Vagina (tissue), 2 donors: ENCODE measurements at regions not wholly inside any gene's neighbourhood (a gene's known extent, or its start where the extent isn't known, plus 50 kb on each side); places are given as distances from the start of the nearest gene placed in this dataset.

Experiments used
- DNase-seq, 2 donors: peaks; one replicate each; pipeline ENCODE4 v3.0.0-alpha.2; 2017; ENCODE audit errors: extremely low spot score in 2 of 2
- H3K27ac ChIP-seq: fragments of 200-600 bp; sonication (generic); one replicate; pipeline ENCODE4 v1.5.1; 2019
- H3K27me3 ChIP-seq: fragments of 200-600 bp; sonication (generic); one replicate; pipeline ENCODE4 v1.5.1; 2019
- H3K36me3 ChIP-seq, 2 donors: fragments of 200-600 bp; sonication (generic); one replicate each; pipeline ENCODE4 v1.5.1; 2017 to 2019
- H3K4me1 ChIP-seq: fragments of 200-600 bp; sonication (generic); one replicate; pipeline ENCODE4 v1.5.1; 2019
- H3K4me3 ChIP-seq, 2 donors: fragments of 200-600 bp; sonication (generic); 1 replicate in 1 of 2; 2 replicates in 1 of 2; pipeline ENCODE4 v1.5.1; 2016 to 2019
- H3K9me3 ChIP-seq: fragments of 200-600 bp; sonication (generic); one replicate; pipeline ENCODE4 v1.5.1; 2019
- POLR2A ChIP-seq, 2 donors: fragments of 450-650 bp; IDR thresholded peaks; one replicate each; pipeline ENCODE4 v1.6.1; 2017; ENCODE audit warnings: antibody characterized with exemption in 2 of 2, mild to moderate bottlenecking in 2 of 2, moderate library complexity in 2 of 2
- POLR2AphosphoS5 ChIP-seq, 2 donors: sonication (generic); formaldehyde crosslinking; IDR thresholded peaks; one replicate each; pipeline ENCODE4 v1.9.0; 2017; ENCODE audit warnings: antibody characterized with exemption in 2 of 2, mild to moderate bottlenecking in 2 of 2, low read depth in 1 of 2; ENCODE audit not compliant: insufficient read depth in 1 of 2
- intact Hi-C: fragments of 100-400 bp; cut with DNase I; formaldehyde crosslinking; loops from one replicate; pipeline ENCODE4 v1.15.1; 2023
- TF ChIP-seq, protein P1 (sequence below), 3 experiments: fragments of 450-650 bp in 2 of 3; fragments of 200-600 bp in 1 of 3; sonication (generic) in 1 of 3; IDR thresholded peaks; one replicate each; pipeline ENCODE4 v1.5.1; 2017 to 2019; ENCODE audit warnings: antibody characterized with exemption in 3 of 3, mild to moderate bottlenecking in 2 of 3, moderate library complexity in 2 of 3

DNA sequence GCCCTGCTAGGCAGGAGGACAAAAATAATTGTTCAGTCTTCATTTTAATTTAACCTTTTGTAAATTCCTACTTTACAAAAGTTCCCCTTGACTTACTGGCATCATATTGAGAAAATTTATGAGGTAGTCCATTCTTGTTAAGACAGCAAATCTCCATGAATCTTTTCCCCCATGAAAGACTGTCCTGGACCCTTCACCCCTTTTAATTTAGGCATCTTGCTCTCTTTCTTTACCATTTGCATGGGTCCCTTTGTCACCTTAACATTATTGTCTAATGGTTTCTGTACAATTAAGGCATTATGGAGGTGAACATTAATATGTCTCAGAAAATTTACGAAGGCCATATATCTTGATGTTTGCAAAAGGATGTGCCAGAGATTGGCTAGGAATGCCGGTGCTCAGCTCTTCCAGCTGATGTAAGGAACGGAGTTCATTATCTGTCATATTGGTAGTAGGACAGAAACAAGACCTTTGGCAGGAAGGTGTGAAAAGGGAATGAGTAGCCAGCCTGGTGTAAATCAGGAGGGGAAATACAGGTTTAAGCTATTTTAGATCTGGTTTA lies 382.8 kb upstream of the TSHZ2 start:
- no peaks in the 10 kb centered on the region for H3K9me3 ChIP-seq
- DNase-seq, result no peak
- no peak overlapping the region for H3K27ac ChIP-seq
- TF ChIP-seq, protein P1, sequence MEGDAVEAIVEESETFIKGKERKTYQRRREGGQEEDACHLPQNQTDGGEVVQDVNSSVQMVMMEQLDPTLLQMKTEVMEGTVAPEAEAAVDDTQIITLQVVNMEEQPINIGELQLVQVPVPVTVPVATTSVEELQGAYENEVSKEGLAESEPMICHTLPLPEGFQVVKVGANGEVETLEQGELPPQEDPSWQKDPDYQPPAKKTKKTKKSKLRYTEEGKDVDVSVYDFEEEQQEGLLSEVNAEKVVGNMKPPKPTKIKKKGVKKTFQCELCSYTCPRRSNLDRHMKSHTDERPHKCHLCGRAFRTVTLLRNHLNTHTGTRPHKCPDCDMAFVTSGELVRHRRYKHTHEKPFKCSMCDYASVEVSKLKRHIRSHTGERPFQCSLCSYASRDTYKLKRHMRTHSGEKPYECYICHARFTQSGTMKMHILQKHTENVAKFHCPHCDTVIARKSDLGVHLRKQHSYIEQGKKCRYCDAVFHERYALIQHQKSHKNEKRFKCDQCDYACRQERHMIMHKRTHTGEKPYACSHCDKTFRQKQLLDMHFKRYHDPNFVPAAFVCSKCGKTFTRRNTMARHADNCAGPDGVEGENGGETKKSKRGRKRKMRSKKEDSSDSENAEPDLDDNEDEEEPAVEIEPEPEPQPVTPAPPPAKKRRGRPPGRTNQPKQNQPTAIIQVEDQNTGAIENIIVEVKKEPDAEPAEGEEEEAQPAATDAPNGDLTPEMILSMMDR (IDR thresholded peaks at IDR 0.05), result no peak
- TF ChIP-seq POLR2AphosphoS5 (IDR thresholded peaks at IDR 0.05; ENCODE audit: insufficient read depth in 1 of 2, low read depth in 1 of 2), result no peak
- no peak for TF ChIP-seq POLR2A (IDR thresholded peaks at IDR 0.05)
- no peak overlapping the region for H3K4me3 ChIP-seq
- no peaks in the 10 kb centered on the region for H3K36me3 ChIP-seq
- H3K4me1 ChIP-seq, result no peaks in the 10 kb centered on the region
- intact Hi-C loops, result no loop called here
- no peaks in the 10 kb centered on the region for H3K27me3 ChIP-seq

DNA sequence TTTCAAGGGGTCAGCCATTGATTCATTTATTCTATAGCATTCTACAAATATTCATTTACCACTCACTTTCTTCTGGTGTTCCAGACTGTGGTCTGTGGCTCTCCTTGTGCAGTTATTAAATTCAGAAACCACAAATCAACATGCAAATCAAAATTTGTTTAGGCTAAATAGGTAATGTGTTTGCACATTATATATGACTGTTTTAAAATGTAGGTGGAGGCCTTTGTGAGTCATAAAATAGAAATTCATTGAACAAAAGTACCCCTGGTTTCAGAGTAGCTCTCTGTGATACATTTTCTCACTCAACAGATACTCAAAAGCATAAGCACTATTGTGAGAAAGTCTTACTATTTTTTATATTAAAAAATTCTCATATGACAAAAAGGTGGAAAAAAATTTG lies 385.5 kb upstream of the TSHZ2 start:
- no peaks in the 10 kb centered on the region for H3K36me3 ChIP-seq
- TF ChIP-seq POLR2AphosphoS5 (IDR thresholded peaks at IDR 0.05; ENCODE audit: insufficient read depth in 1 of 2, low read depth in 1 of 2) (no peak), POLR2A (IDR thresholded peaks at IDR 0.05) (no peak)
- TF ChIP-seq, protein P1 (IDR thresholded peaks at IDR 0.05), result no peak
- DNase-seq, result no peak
- no peaks in the 10 kb centered on the region for H3K9me3 ChIP-seq
- intact Hi-C loops, result no loop called here
- H3K4me1 ChIP-seq, result no peaks in the 10 kb centered on the region
- no peaks in the 10 kb centered on the region for H3K27me3 ChIP-seq
- H3K27ac ChIP-seq, result no peak overlapping the region
- no peak overlapping the region for H3K4me3 ChIP-seq

DNA sequence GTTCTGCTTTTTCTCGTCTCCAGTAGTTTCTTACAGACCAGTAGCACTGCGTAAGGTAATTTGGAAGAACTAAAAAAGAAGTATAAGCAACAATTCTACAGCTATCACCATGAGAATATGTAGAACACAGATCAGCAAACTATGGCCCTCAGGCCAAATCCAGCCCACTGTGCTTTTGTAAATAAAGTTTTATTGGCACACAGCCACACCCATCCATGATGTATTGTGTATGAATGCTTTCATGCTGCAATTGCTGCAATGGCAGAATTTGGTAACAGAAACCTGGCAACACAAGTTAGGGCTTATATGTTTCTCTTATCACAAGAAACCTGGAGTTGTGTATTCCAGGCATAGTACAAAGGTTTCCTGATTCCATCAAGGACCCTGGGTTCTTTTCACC lies 386.8 kb upstream of the TSHZ2 start:
- H3K36me3 ChIP-seq, result no peaks in the 10 kb centered on the region
- H3K27me3 ChIP-seq, result no peaks in the 10 kb centered on the region
- no peak overlapping the region for H3K27ac ChIP-seq
- intact Hi-C loops, result no loop called here
- DNase-seq, result no peak
- no peak overlapping the region for H3K4me3 ChIP-seq
- TF ChIP-seq POLR2AphosphoS5 (IDR thresholded peaks at IDR 0.05; ENCODE audit: insufficient read depth in 1 of 2, low read depth in 1 of 2) (no peak), POLR2A (IDR thresholded peaks at IDR 0.05) (no peak)
- TF ChIP-seq, protein P1 (IDR thresholded peaks at IDR 0.05), result no peak
- no peaks in the 10 kb centered on the region for H3K4me1 ChIP-seq
- H3K9me3 ChIP-seq, result no peaks in the 10 kb centered on the region

DNA sequence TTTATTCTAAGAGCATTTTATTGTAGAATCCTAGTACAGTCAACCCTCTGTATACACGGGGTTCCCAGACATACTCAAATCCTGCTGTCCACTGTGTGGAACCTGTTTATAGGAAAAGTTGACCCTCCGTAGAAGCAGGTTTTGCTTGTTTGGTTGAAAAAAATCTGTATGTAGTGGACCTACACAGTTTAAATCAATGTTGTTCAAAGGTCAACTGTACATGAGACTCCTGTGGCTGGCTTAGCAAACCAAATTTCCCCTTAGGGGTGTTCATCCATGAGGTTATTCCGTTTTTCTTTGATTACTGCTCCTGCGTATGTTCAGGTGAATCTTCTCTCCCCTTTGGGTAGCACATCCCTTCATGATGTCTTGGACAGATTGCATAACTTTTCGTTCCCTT lies 387.0 kb upstream of the ZFP64 start:
- no peak for DNase-seq
- no peak overlapping the region for H3K27ac ChIP-seq
- H3K4me1 ChIP-seq, result no peaks in the 10 kb centered on the region
- H3K27me3 ChIP-seq, result no peaks in the 10 kb centered on the region
- intact Hi-C loops, result no loop called here
- no peaks in the 10 kb centered on the region for H3K36me3 ChIP-seq
- no peaks in the 10 kb centered on the region for H3K9me3 ChIP-seq
- H3K4me3 ChIP-seq, result no peak overlapping the region
- TF ChIP-seq POLR2A (IDR thresholded peaks at IDR 0.05) (no peak), POLR2AphosphoS5 (IDR thresholded peaks at IDR 0.05; ENCODE audit: insufficient read depth in 1 of 2, low read depth in 1 of 2) (no peak)
- TF ChIP-seq, protein P1 (IDR thresholded peaks at IDR 0.05), result no peak

DNA sequence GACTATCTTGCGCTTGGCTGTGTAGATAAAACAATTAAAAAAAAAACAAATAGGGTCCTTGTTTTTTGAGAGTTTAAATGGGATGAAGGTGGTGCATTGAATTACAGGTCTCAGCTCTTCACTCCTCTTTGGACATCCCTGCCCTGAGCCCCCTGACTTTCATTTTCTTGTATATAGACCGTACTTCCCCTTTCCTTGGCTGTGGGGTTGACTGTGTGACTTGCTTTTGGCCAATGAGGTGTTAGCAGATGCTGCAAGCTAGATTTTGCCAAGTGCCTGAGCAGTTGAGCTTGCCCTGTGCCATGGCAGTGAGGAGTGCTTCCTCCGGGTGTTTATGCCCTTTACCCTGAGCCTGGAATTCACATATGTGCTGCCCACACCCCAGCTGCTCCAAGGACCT lies 386.1 kb upstream of the ZFP64 start:
- no peaks in the 10 kb centered on the region for H3K9me3 ChIP-seq
- no peak overlapping the region for H3K4me3 ChIP-seq
- DNase-seq, result no peak
- TF ChIP-seq, protein P1 (IDR thresholded peaks at IDR 0.05), result no peak
- TF ChIP-seq POLR2AphosphoS5 (IDR thresholded peaks at IDR 0.05; ENCODE audit: insufficient read depth in 1 of 2, low read depth in 1 of 2), result no peak
- TF ChIP-seq POLR2A (IDR thresholded peaks at IDR 0.05), result no peak
- H3K27me3 ChIP-seq, result no peaks in the 10 kb centered on the region
- no peaks in the 10 kb centered on the region for H3K4me1 ChIP-seq
- no peak overlapping the region for H3K27ac ChIP-seq
- H3K36me3 ChIP-seq, result no peaks in the 10 kb centered on the region
- intact Hi-C loops, result no loop called here
